ENCODE measurements at regions not wholly inside any gene's neighbourhood (a gene's known extent, or its start where the extent isn't known, plus 50 kb on each side); places are given as distances from the start of the nearest gene placed in this dataset.

GRCh38 chr7:40966693-40967092, 736.2 kb downstream of the INHBA start:
- no peak for TF ChIP-seq CTCF (IDR thresholded peaks at IDR 0.05; ENCODE audit: extremely low read depth, insufficient read depth, missing control alignments)
- in situ Hi-C loops (cut with MboI; ENCODE audit: low pct_unique_long_range_greater_than_20kb, low sequenced_read_pairs, unreplicated experiment): no loop called here

GRCh38 chr7:40965774-40966173, 737.1 kb downstream of the INHBA start:
- in situ Hi-C loops (cut with MboI; ENCODE audit: low pct_unique_long_range_greater_than_20kb, low sequenced_read_pairs, unreplicated experiment): no loop called here
- peak; percentile 10 for DNase-seq (ENCODE audit: low spot score)
- TF ChIP-seq CTCF (IDR thresholded peaks at IDR 0.05; ENCODE audit: extremely low read depth, insufficient read depth, missing control alignments): no peak

More at GRCh38 chr7:40966693-40967092, 736.2 kb downstream of the INHBA start:
- no peak for DNase-seq (ENCODE audit: low spot score)

- in situ Hi-C loops (cut with MboI; ENCODE audit: low pct_unique_long_range_greater_than_20kb, low sequenced_read_pairs, unreplicated experiment): no loop called here
- DNase-seq (ENCODE audit: low spot score): no peak
- no peak for TF ChIP-seq CTCF (IDR thresholded peaks at IDR 0.05; ENCODE audit: extremely low read depth, insufficient read depth, missing control alignments)
Measured at GRCh38 chr7:40965016-40965415, 737.9 kb downstream of the INHBA start.

GRCh38 chr7:40964610-40965009, 738.3 kb downstream of the INHBA start:
- DNase-seq (ENCODE audit: low spot score): no peak
- no peak for TF ChIP-seq CTCF (IDR thresholded peaks at IDR 0.05; ENCODE audit: extremely low read depth, insufficient read depth, missing control alignments)
- in situ Hi-C loops (cut with MboI; ENCODE audit: low pct_unique_long_range_greater_than_20kb, low sequenced_read_pairs, unreplicated experiment): no loop called here

- TF ChIP-seq CTCF (IDR thresholded peaks at IDR 0.05; ENCODE audit: extremely low read depth, insufficient read depth, missing control alignments): no peak
- in situ Hi-C loops (cut with MboI; ENCODE audit: low pct_unique_long_range_greater_than_20kb, low sequenced_read_pairs, unreplicated experiment): no loop called here
- DNase-seq (ENCODE audit: low spot score): no peak
Measured at GRCh38 chr7:40959955-40960354, 742.9 kb downstream of the INHBA start.

- no peak for DNase-seq (ENCODE audit: low spot score)
- no peak for TF ChIP-seq CTCF (IDR thresholded peaks at IDR 0.05; ENCODE audit: extremely low read depth, insufficient read depth, missing control alignments)
- in situ Hi-C loops (cut with MboI; ENCODE audit: low pct_unique_long_range_greater_than_20kb, low sequenced_read_pairs, unreplicated experiment): no loop called here
Measured at GRCh38 chr7:40948239-40948638, 754.7 kb downstream of the INHBA start.

- in situ Hi-C loops (cut with MboI; ENCODE audit: low pct_unique_long_range_greater_than_20kb, low sequenced_read_pairs, unreplicated experiment): no loop called here
- DNase-seq (ENCODE audit: low spot score): no peak
- TF ChIP-seq CTCF (IDR thresholded peaks at IDR 0.05; ENCODE audit: extremely low read depth, insufficient read depth, missing control alignments): no peak
Measured at GRCh38 chr7:40947566-40947965, 755.3 kb downstream of the INHBA start.
